ENCODE measurements at regions not wholly inside any gene's neighbourhood (a gene's known extent, or its start where the extent isn't known, plus 50 kb on each side); places are given as distances from the start of the nearest gene placed in this dataset.

- 63 to 80% (median 68%) methylated on average over 2 of the region's 2 CpGs for WGBS, 4 donors
- no peak for ATAC-seq
Measured at GRCh38 chr18:50444539-50444938, 69.7 kb downstream of the SKA1 start.

DNA sequence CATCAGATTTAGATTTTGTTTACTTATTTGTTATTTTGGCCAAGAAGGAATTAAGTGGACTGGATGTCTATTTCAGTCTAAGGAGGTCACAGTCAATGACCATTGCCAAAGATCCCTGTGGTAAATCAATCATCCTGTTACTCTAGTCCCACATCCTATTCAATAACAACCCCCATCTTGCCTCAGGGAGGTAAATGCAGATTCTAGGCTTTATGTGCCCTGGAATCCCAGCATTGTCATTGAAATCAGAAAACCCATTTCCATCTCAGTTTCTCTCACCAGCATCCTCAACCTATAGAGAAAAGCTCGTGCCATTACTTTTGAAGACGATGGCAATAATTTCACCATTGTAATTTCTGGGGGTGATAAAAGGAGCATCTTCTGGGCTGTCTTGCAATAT lies 71.8 kb downstream of the SKA1 start:
- WGBS, 4 donors: 72 to 81% (median 78%) methylated on average over 2 of the region's 2 CpGs
- H3K4me1 ChIP-seq: no peaks in the 10 kb centered on the region

More at GRCh38 chr18:50444539-50444938, 69.7 kb downstream of the SKA1 start:
- H3K36me3 ChIP-seq: no peaks in the 10 kb centered on the region
- no peak for TF ChIP-seq POLR2A (IDR thresholded peaks at IDR 0.05)
- no peak for TF ChIP-seq CTCF (IDR thresholded peaks at IDR 0.05)
- no peaks in the 10 kb centered on the region for H3K4me1 ChIP-seq
- peaks cover 0 to 8% (median 0%) of the 10 kb centered on the region in 12 donors for H3K9me3 ChIP-seq
- no peaks in the 10 kb centered on the region for H3K27me3 ChIP-seq
- no peak for DNase-seq
- no peak overlapping the region for H3K4me3 ChIP-seq
- intact Hi-C loops (cut with DNase I): no loop called here
- no peak overlapping the region for H3K27ac ChIP-seq

DNA sequence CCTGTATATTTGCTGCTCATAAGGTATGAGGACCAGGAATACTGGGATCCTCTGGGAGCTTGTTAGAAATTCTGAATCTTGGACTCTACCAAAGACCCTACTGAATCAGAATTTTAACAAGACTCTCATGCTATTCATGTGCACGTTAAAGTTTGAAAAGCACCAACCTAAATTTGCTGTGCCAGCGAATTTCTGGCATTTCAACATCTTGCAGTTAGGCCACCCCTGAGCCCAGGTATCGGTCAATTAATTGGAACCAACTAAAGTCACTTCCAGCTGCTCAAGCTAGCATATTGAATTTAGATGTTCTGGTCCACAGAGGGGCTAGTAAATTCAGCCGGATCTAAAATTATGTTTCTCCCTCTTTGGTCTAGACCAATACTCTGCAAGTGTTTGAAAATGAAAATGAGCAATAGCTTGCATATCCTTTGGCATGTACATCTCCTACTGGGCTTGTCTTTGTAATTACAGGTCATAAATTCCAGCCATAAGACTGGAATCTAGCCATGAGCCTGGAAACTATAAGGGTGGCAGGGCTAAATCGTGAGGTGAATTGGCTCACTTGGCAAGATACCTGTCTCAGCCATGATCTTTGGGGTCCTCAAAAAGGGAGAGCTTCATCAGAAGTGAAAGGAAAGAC lies 72.4 kb downstream of the SKA1 start:
- intact Hi-C loops (cut with DNase I): no loop called here
- no peaks in the 10 kb centered on the region for H3K27me3 ChIP-seq
- peaks cover 0 to 8% (median 0%) of the 10 kb centered on the region in 12 donors for H3K9me3 ChIP-seq
- ATAC-seq: no peak
- H3K27ac ChIP-seq: no peak overlapping the region
- TF ChIP-seq POLR2A (IDR thresholded peaks at IDR 0.05) (no peak), CTCF (IDR thresholded peaks at IDR 0.05) (no peak)
- no peaks in the 10 kb centered on the region for H3K4me1 ChIP-seq
- no peak for DNase-seq
- no peak overlapping the region for H3K4me3 ChIP-seq
- 76 to 85% (median 82%) methylated on average over 5 of the region's 5 CpGs for WGBS, 4 donors
- H3K36me3 ChIP-seq: no peaks in the 10 kb centered on the region

More for the DNA sequence above, 71.8 kb downstream of the SKA1 start:
- peaks cover 0 to 8% (median 0%) of the 10 kb centered on the region in 12 donors for H3K9me3 ChIP-seq
- DNase-seq (no peak), ATAC-seq (no peak)
- intact Hi-C loops (cut with DNase I): no loop called here
- H3K4me3 ChIP-seq: no peak overlapping the region
- no peaks in the 10 kb centered on the region for H3K27me3 ChIP-seq
- no peak overlapping the region for H3K27ac ChIP-seq
- H3K36me3 ChIP-seq: no peaks in the 10 kb centered on the region
- TF ChIP-seq CTCF (IDR thresholded peaks at IDR 0.05): no peak
- no peak for TF ChIP-seq POLR2A (IDR thresholded peaks at IDR 0.05)

- Histone ChIP-seq H3K9me3 (peaks cover 0 to 8% (median 0%) of the 10 kb centered on the region in 12 donors), H3K36me3 (no peaks in the 10 kb centered on the region), H3K27me3 (no peaks in the 10 kb centered on the region), H3K27ac (no peak overlapping the region), H3K4me3 (no peak overlapping the region), H3K4me1 (no peaks in the 10 kb centered on the region)
- TF ChIP-seq POLR2A (IDR thresholded peaks at IDR 0.05): no peak
- TF ChIP-seq CTCF (IDR thresholded peaks at IDR 0.05): no peak
- no peak for DNase-seq
- 68 to 81% (median 73%) methylated on average over 1 of the region's 1 CpG for WGBS, 4 donors
- intact Hi-C loops (cut with DNase I): no loop called here
- ATAC-seq: no peak
Measured at GRCh38 chr18:50447952-50448351, 73.1 kb downstream of the SKA1 start.

Measured in heart left ventricle (tissue), 16 donors.